Hepatocyte (in vitro differentiated cells): ENCODE measurements at regions not wholly inside any gene's neighbourhood (a gene's known extent, or its start where the extent isn't known, plus 50 kb on each side); places are given as distances from the start of the nearest gene placed in this dataset.

Experiments
- DNase-seq: peaks from one replicate; pipeline ENCODE4 v3.0.0-alpha.2; 2016; ENCODE audit warnings: low spot score
- H2AFZ ChIP-seq: fragments of 200-600 bp; sonication (generic); 2 replicates; pipeline ENCODE4 v1.6.0; 2016; ENCODE audit warnings: antibody characterized with exemption, mild to moderate bottlenecking
- H3K27ac ChIP-seq: fragments of 200-600 bp; sonication (generic); 2 replicates; pipeline ENCODE4 v1.5.1; 2016; ENCODE audit warnings: mild to moderate bottlenecking
- H3K27me3 ChIP-seq: fragments of 200-600 bp; sonication (generic); 2 replicates; pipeline ENCODE4 v1.6.1; 2016
- H3K36me3 ChIP-seq: fragments of 200-600 bp; sonication (generic); replicated peaks from 2 replicates; pipeline ENCODE4 v1.5.1; 2016; ENCODE audit warnings: low read depth; ENCODE audit not compliant: insufficient read depth
- H3K4me1 ChIP-seq: fragments of 200-600 bp; sonication (generic); 2 replicates; pipeline ENCODE4 v1.5.1; 2016; ENCODE audit warnings: mild to moderate bottlenecking, moderate library complexity; ENCODE audit not compliant: insufficient read depth
- H3K4me2 ChIP-seq: fragments of 200-600 bp; sonication (generic); 2 replicates; pipeline ENCODE4 v1.6.0; 2016
- H3K4me3 ChIP-seq: fragments of 200-600 bp; sonication (generic); 2 replicates; pipeline ENCODE4 v1.5.1; 2016; ENCODE audit warnings: mild to moderate bottlenecking
- H3K79me2 ChIP-seq: fragments of 200-600 bp; sonication (generic); 2 replicates; pipeline ENCODE4 v1.6.0; 2017; ENCODE audit warnings: mild to moderate bottlenecking
- H3K9me2 ChIP-seq: fragments of 200-600 bp; sonication (generic); replicated peaks from 2 replicates; pipeline ENCODE4 v1.6.0; 2017; ENCODE audit warnings: mild to moderate bottlenecking; ENCODE audit not compliant: insufficient read depth
- H3K9me3 ChIP-seq: fragments of 200-600 bp; sonication (generic); 2 replicates; pipeline ENCODE4 v1.5.1; 2016; ENCODE audit warnings: low read depth, mild to moderate bottlenecking
- H4K20me1 ChIP-seq: fragments of 200-600 bp; sonication (generic); 2 replicates; pipeline ENCODE4 v1.6.0; 2016; ENCODE audit warnings: mild to moderate bottlenecking; ENCODE audit not compliant: insufficient read depth, poor library complexity, severe bottlenecking
- EZH2 ChIP-seq: fragments of 200-600 bp; sonication (generic); IDR thresholded peaks from 2 replicates; pipeline ENCODE4 v1.6.1; 2016; ENCODE audit warnings: antibody characterized with exemption, mild to moderate bottlenecking, borderline replicate concordance
- EZH2phosphoT487 ChIP-seq: fragments of 200-600 bp; sonication (generic); IDR thresholded peaks from one replicate; pipeline ENCODE4 v1.6.1; 2018; ENCODE audit warnings: antibody characterized with exemption, mild to moderate bottlenecking, low read depth, moderate library complexity; ENCODE audit not compliant: unreplicated experiment, severe bottlenecking
- WGBS: methylation state at CpG from one replicate; pipeline ENCODE4 v1.1.6; 2016; ENCODE audit warnings: low lambda C conversion rate; ENCODE audit errors: missing lambda C conversion rate; 5-methylcytosine and 5-hydroxymethylcytosine counted together
- TF ChIP-seq, protein P1 (sequence below): fragments of 200-600 bp; sonication (generic); IDR thresholded peaks from 2 replicates; pipeline ENCODE4 v1.5.1; 2016; ENCODE audit warnings: antibody characterized with exemption, mild to moderate bottlenecking; ENCODE audit not compliant: poor library complexity

GRCh38 chr4:28093071-28093470 lies 1232.4 kb downstream of the STIM2 start:
- no peaks in the 10 kb centered on the region for H3K9me3 ChIP-seq
- no peak overlapping the region for H3K4me2 ChIP-seq
- H3K27me3 ChIP-seq = no peaks in the 10 kb centered on the region
- H3K36me3 ChIP-seq = no peaks in the 10 kb centered on the region
- no peak overlapping the region for H3K4me3 ChIP-seq
- no peaks in the 10 kb centered on the region for H4K20me1 ChIP-seq
- no peaks in the 10 kb centered on the region for H3K79me2 ChIP-seq
- WGBS = 61% methylated on average over 3 of the region's 3 CpGs
- no peak for DNase-seq
- TF ChIP-seq EZH2phosphoT487 (no peak), EZH2 (no peak)
- TF ChIP-seq, protein P1, sequence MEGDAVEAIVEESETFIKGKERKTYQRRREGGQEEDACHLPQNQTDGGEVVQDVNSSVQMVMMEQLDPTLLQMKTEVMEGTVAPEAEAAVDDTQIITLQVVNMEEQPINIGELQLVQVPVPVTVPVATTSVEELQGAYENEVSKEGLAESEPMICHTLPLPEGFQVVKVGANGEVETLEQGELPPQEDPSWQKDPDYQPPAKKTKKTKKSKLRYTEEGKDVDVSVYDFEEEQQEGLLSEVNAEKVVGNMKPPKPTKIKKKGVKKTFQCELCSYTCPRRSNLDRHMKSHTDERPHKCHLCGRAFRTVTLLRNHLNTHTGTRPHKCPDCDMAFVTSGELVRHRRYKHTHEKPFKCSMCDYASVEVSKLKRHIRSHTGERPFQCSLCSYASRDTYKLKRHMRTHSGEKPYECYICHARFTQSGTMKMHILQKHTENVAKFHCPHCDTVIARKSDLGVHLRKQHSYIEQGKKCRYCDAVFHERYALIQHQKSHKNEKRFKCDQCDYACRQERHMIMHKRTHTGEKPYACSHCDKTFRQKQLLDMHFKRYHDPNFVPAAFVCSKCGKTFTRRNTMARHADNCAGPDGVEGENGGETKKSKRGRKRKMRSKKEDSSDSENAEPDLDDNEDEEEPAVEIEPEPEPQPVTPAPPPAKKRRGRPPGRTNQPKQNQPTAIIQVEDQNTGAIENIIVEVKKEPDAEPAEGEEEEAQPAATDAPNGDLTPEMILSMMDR = no peak
- H2AFZ ChIP-seq = no peak overlapping the region
- no peaks in the 10 kb centered on the region for H3K9me2 ChIP-seq
- H3K27ac ChIP-seq = no peak overlapping the region
- H3K4me1 ChIP-seq = no peaks in the 10 kb centered on the region

DNA sequence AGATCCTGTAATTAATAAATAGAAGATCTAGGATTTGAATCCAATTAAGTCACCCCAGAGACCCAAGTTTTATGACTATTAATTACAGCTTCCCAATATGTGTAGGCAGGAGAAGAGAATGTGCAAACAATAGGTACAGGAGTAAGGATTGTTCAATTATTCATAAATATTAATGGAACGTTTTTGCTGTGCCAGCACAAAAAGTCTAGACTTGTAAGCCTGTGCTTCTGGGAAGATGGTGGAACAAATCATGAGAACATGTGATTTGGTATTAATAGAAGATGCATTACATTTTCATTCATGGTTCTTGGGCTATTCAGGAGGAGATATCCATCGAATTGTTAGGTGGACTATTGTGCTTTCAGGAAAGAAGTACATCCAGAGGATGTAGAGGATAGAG lies 1240.9 kb downstream of the STIM2 start:
- no peak overlapping the region for H3K4me3 ChIP-seq
- no peaks in the 10 kb centered on the region for H3K79me2 ChIP-seq
- TF ChIP-seq, protein P1 = no peak
- TF ChIP-seq EZH2phosphoT487 (no peak), EZH2 (no peak)
- DNase-seq = no peak
- no peaks in the 10 kb centered on the region for H3K9me3 ChIP-seq
- no peaks in the 10 kb centered on the region for H3K36me3 ChIP-seq
- WGBS = 79% methylated on average over 2 of the region's 2 CpGs
- no peak overlapping the region for H3K4me2 ChIP-seq
- H3K27ac ChIP-seq = no peak overlapping the region
- H2AFZ ChIP-seq = no peak overlapping the region
- H4K20me1 ChIP-seq = no peaks in the 10 kb centered on the region
- no peaks in the 10 kb centered on the region for H3K9me2 ChIP-seq
- H3K4me1 ChIP-seq = no peaks in the 10 kb centered on the region
- H3K27me3 ChIP-seq = no peaks in the 10 kb centered on the region

DNA sequence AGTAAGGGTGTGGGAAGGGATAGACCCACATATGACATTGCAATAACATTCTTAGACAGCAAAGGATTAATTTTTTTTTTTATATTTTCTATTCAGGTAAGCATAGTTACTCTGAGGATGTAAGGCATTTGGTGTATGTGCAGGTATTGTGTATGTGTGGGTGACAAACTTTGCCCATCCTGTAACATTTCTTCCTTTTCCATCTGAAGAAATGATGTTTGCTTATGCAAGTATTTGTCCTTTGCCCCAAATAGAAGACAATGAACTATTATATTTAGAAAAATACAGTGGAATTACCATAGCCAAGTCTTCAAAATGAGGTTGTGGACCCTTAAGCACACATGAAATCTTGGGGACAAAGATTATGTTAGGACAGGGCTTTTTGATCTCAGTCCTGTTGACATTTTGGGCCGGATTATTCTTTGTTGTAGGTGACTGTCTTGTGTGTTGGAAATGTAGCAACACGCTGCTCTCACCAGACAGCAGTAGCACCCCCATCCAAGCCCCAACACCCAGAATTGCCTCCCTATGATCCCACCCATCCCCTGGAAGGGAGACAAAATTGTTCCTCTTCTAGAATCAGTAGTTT lies 1244.7 kb downstream of the STIM2 start:
- Histone ChIP-seq H3K9me3 (no peaks in the 10 kb centered on the region), H2AFZ (no peak overlapping the region), H3K4me1 (no peaks in the 10 kb centered on the region), H3K9me2 (no peaks in the 10 kb centered on the region), H3K4me3 (no peak overlapping the region), H3K79me2 (no peaks in the 10 kb centered on the region), H3K36me3 (no peaks in the 10 kb centered on the region), H3K27me3 (no peaks in the 10 kb centered on the region), H4K20me1 (no peaks in the 10 kb centered on the region), H3K27ac (no peak overlapping the region), H3K4me2 (no peak overlapping the region)
- DNase-seq = no peak
- no peak for TF ChIP-seq EZH2phosphoT487
- TF ChIP-seq EZH2 = no peak
- TF ChIP-seq, protein P1 = no peak
- WGBS = 76% methylated on average over 2 of the region's 2 CpGs

DNA sequence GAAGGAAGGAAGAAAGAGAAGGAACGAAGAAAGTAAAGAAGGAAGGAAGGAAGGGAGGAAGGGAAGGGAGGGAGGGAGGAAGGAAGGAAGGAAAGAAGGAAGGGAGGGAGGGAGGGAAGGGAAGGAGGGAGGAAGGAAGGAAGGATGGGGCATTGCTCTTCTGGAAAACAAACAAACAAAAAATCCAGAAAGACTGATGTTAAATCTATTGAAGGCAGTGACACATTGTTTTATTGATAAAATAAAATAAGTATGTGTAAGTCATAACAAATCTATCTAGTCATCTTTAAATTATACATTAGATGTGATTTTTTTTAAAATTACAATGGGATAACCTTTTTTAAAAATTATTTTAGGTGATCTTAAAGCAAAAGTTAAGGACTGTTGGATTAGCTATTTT lies 1245.5 kb downstream of the STIM2 start:
- no peaks in the 10 kb centered on the region for H3K9me3 ChIP-seq
- H3K27ac ChIP-seq = no peak overlapping the region
- no peak overlapping the region for H3K4me3 ChIP-seq
- H4K20me1 ChIP-seq = no peaks in the 10 kb centered on the region
- no peaks in the 10 kb centered on the region for H3K36me3 ChIP-seq
- H3K79me2 ChIP-seq = no peaks in the 10 kb centered on the region
- no peaks in the 10 kb centered on the region for H3K9me2 ChIP-seq
- no peaks in the 10 kb centered on the region for H3K4me1 ChIP-seq
- TF ChIP-seq, protein P1 = no peak
- TF ChIP-seq EZH2 = no peak
- TF ChIP-seq EZH2phosphoT487 = no peak
- H3K4me2 ChIP-seq = no peak overlapping the region
- no peaks in the 10 kb centered on the region for H3K27me3 ChIP-seq
- WGBS = 91% methylated on average over 1 of the region's 1 CpG
- no peak overlapping the region for H2AFZ ChIP-seq
- no peak for DNase-seq
